H9 (cell line): ENCODE measurements at regions not wholly inside any gene's neighbourhood (a gene's known extent, or its start where the extent isn't known, plus 50 kb on each side); places are given as distances from the start of the nearest gene placed in this dataset.

Experiments used
- DNase-seq: peaks from one replicate; pipeline ENCODE4 v3.0.0-alpha.2; 2017
- H2AFZ ChIP-seq: one replicate; pipeline ENCODE4 v1.6.1; 2013; ENCODE audit warnings: mild to moderate bottlenecking, low read length, control low read depth, moderate library complexity
- H2AK5ac ChIP-seq: 2 replicates; pipeline ENCODE4 v1.6.1; 2013; ENCODE audit warnings: low read length, control low read depth, mixed read lengths; ENCODE audit not compliant: insufficient read length
- H2BK120ac ChIP-seq: one replicate; pipeline ENCODE4 v1.6.1; 2013; ENCODE audit warnings: low read depth, mild to moderate bottlenecking, low read length, control low read depth, inconsistent platforms; ENCODE audit not compliant: poor library complexity, severe bottlenecking
- H2BK12ac ChIP-seq: 2 replicates; pipeline ENCODE4 v1.6.1; 2013; ENCODE audit warnings: low read length, control low read depth, mixed read lengths, low read depth; ENCODE audit not compliant: insufficient read length
- H2BK15ac ChIP-seq: 2 replicates; pipeline ENCODE4 v1.6.1; 2013; ENCODE audit warnings: low read depth, low read length, control low read depth
- H2BK20ac ChIP-seq: one replicate; pipeline ENCODE4 v1.6.1; 2013; ENCODE audit warnings: low read depth, mild to moderate bottlenecking, low read length, control low read depth, inconsistent platforms; ENCODE audit not compliant: poor library complexity, severe bottlenecking
- H2BK5ac ChIP-seq: 2 replicates; pipeline ENCODE4 v1.6.1; 2013; ENCODE audit warnings: low read length, control low read depth, mixed read lengths; ENCODE audit not compliant: insufficient read length
- H3K14ac ChIP-seq: 2 replicates; pipeline ENCODE4 v1.6.1; 2013; ENCODE audit warnings: low read length, control low read depth; ENCODE audit not compliant: insufficient read depth
- H3K18ac ChIP-seq: 2 replicates; pipeline ENCODE4 v1.6.1; 2013; ENCODE audit warnings: low read depth, mild to moderate bottlenecking, mixed read lengths, low read length, control low read depth; ENCODE audit not compliant: insufficient read length
- H3K23ac ChIP-seq: 2 replicates; pipeline ENCODE4 v1.6.1; 2013; ENCODE audit warnings: low read length, control low read depth, mixed read lengths, low read depth; ENCODE audit not compliant: insufficient read length
- H3K23me2 ChIP-seq: 2 replicates; pipeline ENCODE4 v1.6.1; 2013; ENCODE audit warnings: low read depth, mild to moderate bottlenecking, mixed read lengths, low read length, control low read depth; ENCODE audit not compliant: insufficient read length, poor library complexity, severe bottlenecking
- H3K27ac ChIP-seq: 2 replicates; pipeline ENCODE4 v1.5.1; 2013; ENCODE audit warnings: low read length, control low read depth, mixed read lengths, low read depth; ENCODE audit not compliant: insufficient read length
- H3K27me3 ChIP-seq: 2 replicates; pipeline ENCODE4 v1.6.1; 2013; ENCODE audit warnings: low read length, control low read depth, inconsistent platforms; ENCODE audit not compliant: insufficient read depth
- H3K4ac ChIP-seq: 2 replicates; pipeline ENCODE4 v1.6.1; 2013; ENCODE audit warnings: low read depth, mild to moderate bottlenecking, control low read depth, inconsistent platforms, low read length, moderate library complexity
- H3K4me1 ChIP-seq: 2 replicates; pipeline ENCODE4 v1.6.1; 2013; ENCODE audit warnings: low read length, control low read depth, inconsistent platforms; ENCODE audit not compliant: insufficient read depth
- H3K4me2 ChIP-seq: 2 replicates; pipeline ENCODE4 v1.6.1; 2013; ENCODE audit warnings: low read length, control low read depth, mixed read lengths; ENCODE audit not compliant: insufficient read length, insufficient read depth
- H3K56ac ChIP-seq: 2 replicates; pipeline ENCODE4 v1.6.1; 2013; ENCODE audit warnings: low read depth, mild to moderate bottlenecking, mixed read lengths, low read length, control low read depth; ENCODE audit not compliant: insufficient read length
- H3K79me1 ChIP-seq: 2 replicates; pipeline ENCODE4 v1.6.1; 2013; ENCODE audit warnings: low read depth, mild to moderate bottlenecking, moderate library complexity, low read length, control low read depth, inconsistent platforms; ENCODE audit not compliant: insufficient read depth, poor library complexity, severe bottlenecking
- H3K79me2 ChIP-seq: 2 replicates; pipeline ENCODE4 v1.6.1; 2013; ENCODE audit warnings: low read length, control low read depth, inconsistent platforms; ENCODE audit not compliant: insufficient read depth
- H3K9ac ChIP-seq: 2 replicates; pipeline ENCODE4 v1.6.1; 2013; ENCODE audit warnings: low read length, control low read depth, mixed read lengths; ENCODE audit not compliant: insufficient read length; ENCODE audit errors: extremely low read depth
- H3K9me3 ChIP-seq: one replicate; pipeline ENCODE4 v1.6.1; 2013; ENCODE audit warnings: low read depth, low read length, inconsistent platforms; ENCODE audit not compliant: control insufficient read depth
- H3T11ph ChIP-seq: one replicate; pipeline ENCODE4 v1.6.1; 2013; ENCODE audit warnings: mild to moderate bottlenecking, low read length, control low read depth, inconsistent platforms
- H4K20me1 ChIP-seq: one replicate; pipeline ENCODE4 v1.6.1; 2013; ENCODE audit not compliant: control insufficient read depth, insufficient read length, insufficient read depth
- H4K5ac ChIP-seq: 2 replicates; pipeline ENCODE4 v1.6.1; 2013; ENCODE audit warnings: low read depth, mild to moderate bottlenecking, mixed read lengths, low read length, control low read depth; ENCODE audit not compliant: insufficient read length
- H4K8ac ChIP-seq: replicated peaks from 2 replicates; pipeline ENCODE4 v1.6.1; 2013; ENCODE audit warnings: low read length, control low read depth, mixed read lengths, low read depth; ENCODE audit not compliant: insufficient read length
- H4K91ac ChIP-seq: 2 replicates; pipeline ENCODE4 v1.6.1; 2013; ENCODE audit warnings: low read depth, mild to moderate bottlenecking, moderate library complexity, mixed read lengths, low read length, control low read depth; ENCODE audit not compliant: insufficient read length
- H3K27ac Mint-ChIP-seq, 3 experiments: 2 replicates in 2 of 3; 3 replicates in 1 of 3; pipeline ENCODE4 v1.8.0; 2020 to 2021; ENCODE audit warnings: mixed read lengths in 3 of 3, mild to moderate bottlenecking in 1 of 3, moderate library complexity in 1 of 3
- H3K27me3 Mint-ChIP-seq: 2 replicates; pipeline ENCODE4 v1.8.0; 2021; ENCODE audit warnings: low read depth, mild to moderate bottlenecking, moderate library complexity, mixed read lengths
- H3K36me3 Mint-ChIP-seq, 3 experiments: 2 replicates in 2 of 3; 3 replicates in 1 of 3; pipeline ENCODE4 v1.8.0; 2020 to 2021; ENCODE audit warnings: low read depth in 3 of 3, mixed read lengths in 3 of 3; ENCODE audit not compliant: insufficient read depth in 1 of 3
- H3K4me1 Mint-ChIP-seq, 2 experiments: 2 replicates each; pipeline ENCODE4 v1.8.0; 2020; ENCODE audit warnings: mixed read lengths in 2 of 2
- H3K4me3 Mint-ChIP-seq, 2 experiments: 2 replicates in 1 of 2; 3 replicates in 1 of 2; pipeline ENCODE4 v1.8.0; 2020 to 2021; ENCODE audit warnings: mild to moderate bottlenecking in 2 of 2, mixed read lengths in 2 of 2, moderate library complexity in 1 of 2
- H3K9me3 Mint-ChIP-seq, 2 experiments: 2 replicates in 1 of 2; 3 replicates in 1 of 2; pipeline ENCODE4 v1.8.0; 2020; ENCODE audit warnings: mild to moderate bottlenecking in 2 of 2, mixed read lengths in 2 of 2, moderate library complexity in 1 of 2
- WGBS: extraction: QIAGEN DNeasy Blood & Tissue Kit; methylation state at CpG from one replicate; pipeline ENCODE4 v1.1.7; 2013; ENCODE audit warnings: missing lambda C conversion rate, low lambda C conversion rate, mixed read lengths; ENCODE audit not compliant: insufficient read length; ENCODE audit errors: extremely low coverage; 5-methylcytosine and 5-hydroxymethylcytosine counted together
- TF ChIP-seq, protein P1 (sequence below): fragments of 200-600 bp; sonication (generic); conservative IDR thresholded peaks from 3 replicates; pipeline ENCODE4 v1.8.0; 2021; ENCODE audit warnings: antibody characterized with exemption, mild to moderate bottlenecking

DNA sequence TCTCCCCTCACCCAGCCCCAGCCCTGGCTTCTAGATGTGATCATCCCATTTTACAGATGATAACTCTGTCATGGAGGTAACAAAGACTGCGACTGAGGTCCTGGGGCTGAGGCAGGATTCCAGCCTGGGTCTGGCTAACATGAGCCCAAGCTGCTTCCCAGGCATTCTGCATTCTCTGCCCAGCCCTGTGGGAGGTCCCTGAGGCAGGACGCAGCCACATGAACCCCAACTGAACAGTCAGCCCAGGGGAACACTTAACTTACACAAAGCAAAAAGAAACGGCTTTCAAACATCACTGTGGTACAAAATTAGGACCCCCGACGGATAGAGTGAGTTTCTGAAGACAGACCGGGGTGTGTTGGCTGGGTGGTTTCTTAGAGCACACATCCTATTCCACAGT is 135.3 kb downstream of the ACKR3 start:
- Mint-ChIP-seq H3K4me1 (peaks cover 0 to 2% of the 10 kb centered on the region in 2 experiments; a peak in 1 of 4 replicates), H3K36me3 (no peaks in the 10 kb centered on the region), H3K27me3 (peaks cover 2% of the 10 kb centered on the region), H3K9me3 (peaks cover 0 to 6% of the 10 kb centered on the region in 2 experiments; a peak in 2 of 5 replicates), H3K27ac (0 out of 7 replicates have a peak overlapping the region, but pooled peaks of 1 of the 3 experiments have one; percentile 63), H3K4me3 (no peak overlapping the region)
- Histone ChIP-seq H4K8ac (no peak overlapping the region), H2BK5ac (no peak overlapping the region), H3K79me2 (no peaks in the 10 kb centered on the region), H3K4ac (no peak overlapping the region), H3T11ph (no peak overlapping the region), H3K14ac (no peak overlapping the region), H3K27ac (no peak overlapping the region), H2BK12ac (no peak overlapping the region), H3K23me2 (no peaks in the 10 kb centered on the region), H2AFZ (no peak overlapping the region), H4K91ac (no peak overlapping the region), H3K9me3 (no peaks in the 10 kb centered on the region), H3K23ac (no peak overlapping the region), H3K56ac (no peak overlapping the region), H3K4me2 (no peak overlapping the region), H2BK120ac (no peak overlapping the region), H3K4me1 (no peaks in the 10 kb centered on the region), H2BK20ac (no peak overlapping the region), H2BK15ac (no peak overlapping the region), H3K18ac (no peak overlapping the region), H3K27me3 (no peaks in the 10 kb centered on the region), H4K20me1 (peaks cover 3% of the 10 kb centered on the region), H3K79me1 (no peaks in the 10 kb centered on the region), H2AK5ac (no peak overlapping the region), H3K9ac (no peak overlapping the region), H4K5ac (no peak overlapping the region)
- no CpG with 5 or more reads among the region's 6 CpGs for WGBS
- no peak for DNase-seq
- TF ChIP-seq, protein P1, sequence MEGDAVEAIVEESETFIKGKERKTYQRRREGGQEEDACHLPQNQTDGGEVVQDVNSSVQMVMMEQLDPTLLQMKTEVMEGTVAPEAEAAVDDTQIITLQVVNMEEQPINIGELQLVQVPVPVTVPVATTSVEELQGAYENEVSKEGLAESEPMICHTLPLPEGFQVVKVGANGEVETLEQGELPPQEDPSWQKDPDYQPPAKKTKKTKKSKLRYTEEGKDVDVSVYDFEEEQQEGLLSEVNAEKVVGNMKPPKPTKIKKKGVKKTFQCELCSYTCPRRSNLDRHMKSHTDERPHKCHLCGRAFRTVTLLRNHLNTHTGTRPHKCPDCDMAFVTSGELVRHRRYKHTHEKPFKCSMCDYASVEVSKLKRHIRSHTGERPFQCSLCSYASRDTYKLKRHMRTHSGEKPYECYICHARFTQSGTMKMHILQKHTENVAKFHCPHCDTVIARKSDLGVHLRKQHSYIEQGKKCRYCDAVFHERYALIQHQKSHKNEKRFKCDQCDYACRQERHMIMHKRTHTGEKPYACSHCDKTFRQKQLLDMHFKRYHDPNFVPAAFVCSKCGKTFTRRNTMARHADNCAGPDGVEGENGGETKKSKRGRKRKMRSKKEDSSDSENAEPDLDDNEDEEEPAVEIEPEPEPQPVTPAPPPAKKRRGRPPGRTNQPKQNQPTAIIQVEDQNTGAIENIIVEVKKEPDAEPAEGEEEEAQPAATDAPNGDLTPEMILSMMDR, result no peak
